GM12878 (cell line): ENCODE measurements at regions not wholly inside any gene's neighbourhood (a gene's known extent, or its start where the extent isn't known, plus 50 kb on each side); places are given as distances from the start of the nearest gene placed in this dataset.

ENCODE experiments used
- ATAC-seq: fragments of 200-7000 bp; cut with Tn5 transposase; 3 replicates; pipeline ENCODE4 v1.9.1; 2020; ENCODE audit warnings: mild to moderate bottlenecking, moderate library complexity
- BruUV-seq: library from RNA; stranded (reverse); fragments of 400-500 nt; replicated peaks from 2 replicates; lab custom pipeline; 2021; lab: Mats Ljungman, UMichigan
- CTCF ChIA-PET: fragments of 300-600 bp; sonication (Branson Sonifier 250); formaldehyde crosslinking; extraction: SDS; loops from one replicate; lab custom pipeline; 2021; ENCODE audit warnings: inconsistent platforms; lab: Yijun Ruan, JAX
- POLR2A ChIA-PET: fragments of 350-600 bp; formaldehyde crosslinking; extraction: SDS; loops from one replicate; lab custom pipeline; 2021; ENCODE audit warnings: inconsistent platforms; lab: Charles Lee
- RAD21 ChIA-PET: fragments of 300-600 bp; sonication (Branson Sonifier 250); formaldehyde crosslinking; loops from one replicate; lab custom pipeline; 2023; ENCODE audit warnings: antibody characterized with exemption; ENCODE audit not compliant: unreplicated experiment; lab: Charles Lee
- SMC1A ChIA-PET: fragments of 300-600 bp; sonication (Branson Sonifier 250); formaldehyde crosslinking; loops from one replicate; lab custom pipeline; 2023; ENCODE audit not compliant: unreplicated experiment, uncharacterized antibody; lab: Charles Lee
- DNase-seq: peaks from one replicate; pipeline ENCODE4 v3.0.0-alpha.2; 2011; ENCODE audit warnings: low read depth, low spot score
- FAIRE-seq: peaks from 3 replicates; lab custom pipeline; 2011; peaks lifted over from hg19 to GRCh38; lab: Jason Lieb, UNC
- H2AFZ ChIP-seq: 2 replicates; pipeline ENCODE4 v1.6.0; 2011; ENCODE audit warnings: low read depth, low read length, control low read depth; ENCODE audit not compliant: control insufficient read depth
- H3K27ac ChIP-seq: 2 replicates; pipeline ENCODE4 v1.5.1; 2011; ENCODE audit warnings: control low read depth; ENCODE audit not compliant: control insufficient read depth, insufficient read depth
- H3K27me3 ChIP-seq, 2 experiments: replicated peaks in 1 of 2; 2 replicates each; pipeline versions ENCODE4 v1.6.0 to v1.6.1; 2011; ENCODE audit warnings: low read length in 1 of 2; ENCODE audit not compliant: control insufficient read depth in 2 of 2, insufficient read depth in 2 of 2
- H3K36me3 ChIP-seq, 2 experiments: 2 replicates each; pipeline ENCODE4 v1.5.1; 2011; ENCODE audit warnings: low read length in 1 of 2; ENCODE audit not compliant: control insufficient read depth in 2 of 2, insufficient read depth in 2 of 2
- H3K4me1 ChIP-seq: 2 replicates; pipeline ENCODE4 v1.6.1; 2011; ENCODE audit warnings: mild to moderate bottlenecking, low read length, moderate library complexity, mixed read lengths; ENCODE audit not compliant: control insufficient read depth, insufficient read depth
- H3K4me2 ChIP-seq: 2 replicates; pipeline ENCODE4 v1.6.0; 2011; ENCODE audit warnings: control low read depth; ENCODE audit not compliant: control insufficient read depth, insufficient read depth
- H3K4me3 ChIP-seq: fragments of 200-600 bp; sonication (generic); 2 replicates; pipeline ENCODE4 v1.5.1; 2016
- H3K79me2 ChIP-seq: 2 replicates; pipeline ENCODE4 v1.6.0; 2011; ENCODE audit warnings: low read length; ENCODE audit not compliant: control insufficient read depth, insufficient read depth
- H3K9ac ChIP-seq: 2 replicates; pipeline ENCODE4 v1.8.0; 2011; ENCODE audit warnings: low read length, control low read depth, mixed read lengths; ENCODE audit not compliant: control insufficient read depth, insufficient read depth
- H3K9me3 ChIP-seq: replicated peaks from 3 replicates; pipeline ENCODE4 v1.5.1; 2011; ENCODE audit warnings: mild to moderate bottlenecking, low read length; ENCODE audit not compliant: control insufficient read depth, insufficient read depth
- H4K20me1 ChIP-seq: 2 replicates; pipeline ENCODE4 v1.6.0; 2011; ENCODE audit not compliant: control insufficient read depth, insufficient read depth
- JUNB ChIP-seq: IDR thresholded peaks from 2 replicates; pipeline ENCODE4 v1.6.1; 2016; ENCODE audit warnings: antibody characterized with exemption, mild to moderate bottlenecking
- JUND ChIP-seq: IDR thresholded peaks from 2 replicates; pipeline ENCODE4 v1.6.1; 2012; ENCODE audit warnings: low read depth, mild to moderate bottlenecking, low read length, improper control_type of control experiment, moderate library complexity
- KDM1A ChIP-seq: fragments of 200-600 bp; sonication (generic); IDR thresholded peaks from 2 replicates; pipeline ENCODE4 v1.6.1; 2016; ENCODE audit warnings: borderline replicate concordance
- NFYB ChIP-seq: IDR thresholded peaks from 2 replicates; pipeline ENCODE4 v1.6.1; 2011; ENCODE audit warnings: low read depth, mild to moderate bottlenecking, low read length, improper control_type of control experiment, moderate library complexity; ENCODE audit not compliant: insufficient read depth
- TAF1 ChIP-seq: IDR thresholded peaks from 2 replicates; pipeline ENCODE4 v1.6.1; 2011; ENCODE audit warnings: mild to moderate bottlenecking, low read depth, low read length, borderline replicate concordance
- WGBS: methylation state at CpG from one replicate; pipeline ENCODE4 v1.1.6; 2016; ENCODE audit warnings: low lambda C conversion rate; ENCODE audit not compliant: insufficient replicate concordance, insufficient coverage; ENCODE audit errors: missing lambda C conversion rate; 5-methylcytosine and 5-hydroxymethylcytosine counted together
- in situ Hi-C: fragments of 300-500 bp; cut with MboI; formaldehyde crosslinking; loops from 9 replicates; pipeline ENCODE4 v1.14.3; 2018; ENCODE audit warnings: mixed read lengths
- intact Hi-C: fragments of 100-400 bp; cut with micrococcal nuclease; formaldehyde crosslinking; loops from one replicate; pipeline ENCODE4 v1.14.2; 2022; ENCODE audit not compliant: unreplicated experiment
- TF ChIP-seq, protein P1 (sequence below): IDR thresholded peaks from 2 replicates; pipeline ENCODE4 v1.6.1; 2012; ENCODE audit warnings: mild to moderate bottlenecking, low read depth, low read length
- TF ChIP-seq, protein P2 (sequence below): fragments of 150-350 bp; IDR thresholded peaks from 2 replicates; pipeline ENCODE4 v1.6.1; 2016; ENCODE audit warnings: low read depth, low read length

DNA sequence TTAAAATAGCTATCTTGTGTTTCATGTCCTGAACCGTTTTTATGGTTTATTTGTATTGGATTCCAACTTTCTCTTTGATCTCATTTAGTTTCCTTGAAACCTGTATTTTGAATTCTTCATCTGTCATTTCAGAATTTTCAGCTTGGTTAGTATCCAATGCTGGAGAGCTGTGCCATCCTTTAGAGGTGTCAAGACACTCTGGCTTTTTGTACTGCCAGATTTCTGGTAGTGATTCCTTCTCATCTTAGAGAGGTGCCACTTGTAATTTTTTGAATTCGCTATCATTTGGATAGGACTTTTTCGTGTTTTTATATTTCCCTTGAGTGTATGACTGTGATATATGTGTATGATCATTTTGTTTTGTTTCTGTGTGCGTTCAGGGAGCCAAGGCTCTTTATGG lies 591.4 kb downstream of the ADCYAP1 start:
- intact Hi-C loops, result no loop called here

More for the DNA sequence above, 591.4 kb downstream of the ADCYAP1 start:
- Histone ChIP-seq H3K27ac (no peak overlapping the region), H2AFZ (no peak overlapping the region), H3K79me2 (no peaks in the 10 kb centered on the region), H3K4me1 (no peaks in the 10 kb centered on the region), H4K20me1 (no peaks in the 10 kb centered on the region), H3K36me3 (no peaks in the 10 kb centered on the region), H3K27me3 (no peaks in the 10 kb centered on the region; a peak in 1 of 4 replicates), H3K4me2 (no peak overlapping the region), H3K9ac (no peak overlapping the region), H3K4me3 (no peak overlapping the region), H3K9me3 (no peaks in the 10 kb centered on the region; the same call in 1 of the 3 replicates)
- in situ Hi-C loops, result loop anchor here (25.0 kb wide), 1 partner anchor 634 kb away; no protein-coding TSS in a partner anchor
- ChIA-PET CTCF (interaction anchor here (0.6 kb wide), 1 partner anchor 30 kb away, joined by 3 read pairs; no protein-coding TSS in a partner anchor), POLR2A (no interaction called here), RAD21 (no interaction called here), SMC1A (no interaction called here)
- no peak for FAIRE-seq
- 8% methylated on average over 4 of the region's 4 CpGs for WGBS
- TF ChIP-seq, protein P1, sequence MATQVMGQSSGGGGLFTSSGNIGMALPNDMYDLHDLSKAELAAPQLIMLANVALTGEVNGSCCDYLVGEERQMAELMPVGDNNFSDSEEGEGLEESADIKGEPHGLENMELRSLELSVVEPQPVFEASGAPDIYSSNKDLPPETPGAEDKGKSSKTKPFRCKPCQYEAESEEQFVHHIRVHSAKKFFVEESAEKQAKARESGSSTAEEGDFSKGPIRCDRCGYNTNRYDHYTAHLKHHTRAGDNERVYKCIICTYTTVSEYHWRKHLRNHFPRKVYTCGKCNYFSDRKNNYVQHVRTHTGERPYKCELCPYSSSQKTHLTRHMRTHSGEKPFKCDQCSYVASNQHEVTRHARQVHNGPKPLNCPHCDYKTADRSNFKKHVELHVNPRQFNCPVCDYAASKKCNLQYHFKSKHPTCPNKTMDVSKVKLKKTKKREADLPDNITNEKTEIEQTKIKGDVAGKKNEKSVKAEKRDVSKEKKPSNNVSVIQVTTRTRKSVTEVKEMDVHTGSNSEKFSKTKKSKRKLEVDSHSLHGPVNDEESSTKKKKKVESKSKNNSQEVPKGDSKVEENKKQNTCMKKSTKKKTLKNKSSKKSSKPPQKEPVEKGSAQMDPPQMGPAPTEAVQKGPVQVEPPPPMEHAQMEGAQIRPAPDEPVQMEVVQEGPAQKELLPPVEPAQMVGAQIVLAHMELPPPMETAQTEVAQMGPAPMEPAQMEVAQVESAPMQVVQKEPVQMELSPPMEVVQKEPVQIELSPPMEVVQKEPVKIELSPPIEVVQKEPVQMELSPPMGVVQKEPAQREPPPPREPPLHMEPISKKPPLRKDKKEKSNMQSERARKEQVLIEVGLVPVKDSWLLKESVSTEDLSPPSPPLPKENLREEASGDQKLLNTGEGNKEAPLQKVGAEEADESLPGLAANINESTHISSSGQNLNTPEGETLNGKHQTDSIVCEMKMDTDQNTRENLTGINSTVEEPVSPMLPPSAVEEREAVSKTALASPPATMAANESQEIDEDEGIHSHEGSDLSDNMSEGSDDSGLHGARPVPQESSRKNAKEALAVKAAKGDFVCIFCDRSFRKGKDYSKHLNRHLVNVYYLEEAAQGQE, result no peak
- no peak for TF ChIP-seq JUNB
- no peak for TF ChIP-seq KDM1A
- no peak for TF ChIP-seq NFYB
- no peak for TF ChIP-seq JUND
- TF ChIP-seq TAF1, result no peak
- TF ChIP-seq, protein P2, sequence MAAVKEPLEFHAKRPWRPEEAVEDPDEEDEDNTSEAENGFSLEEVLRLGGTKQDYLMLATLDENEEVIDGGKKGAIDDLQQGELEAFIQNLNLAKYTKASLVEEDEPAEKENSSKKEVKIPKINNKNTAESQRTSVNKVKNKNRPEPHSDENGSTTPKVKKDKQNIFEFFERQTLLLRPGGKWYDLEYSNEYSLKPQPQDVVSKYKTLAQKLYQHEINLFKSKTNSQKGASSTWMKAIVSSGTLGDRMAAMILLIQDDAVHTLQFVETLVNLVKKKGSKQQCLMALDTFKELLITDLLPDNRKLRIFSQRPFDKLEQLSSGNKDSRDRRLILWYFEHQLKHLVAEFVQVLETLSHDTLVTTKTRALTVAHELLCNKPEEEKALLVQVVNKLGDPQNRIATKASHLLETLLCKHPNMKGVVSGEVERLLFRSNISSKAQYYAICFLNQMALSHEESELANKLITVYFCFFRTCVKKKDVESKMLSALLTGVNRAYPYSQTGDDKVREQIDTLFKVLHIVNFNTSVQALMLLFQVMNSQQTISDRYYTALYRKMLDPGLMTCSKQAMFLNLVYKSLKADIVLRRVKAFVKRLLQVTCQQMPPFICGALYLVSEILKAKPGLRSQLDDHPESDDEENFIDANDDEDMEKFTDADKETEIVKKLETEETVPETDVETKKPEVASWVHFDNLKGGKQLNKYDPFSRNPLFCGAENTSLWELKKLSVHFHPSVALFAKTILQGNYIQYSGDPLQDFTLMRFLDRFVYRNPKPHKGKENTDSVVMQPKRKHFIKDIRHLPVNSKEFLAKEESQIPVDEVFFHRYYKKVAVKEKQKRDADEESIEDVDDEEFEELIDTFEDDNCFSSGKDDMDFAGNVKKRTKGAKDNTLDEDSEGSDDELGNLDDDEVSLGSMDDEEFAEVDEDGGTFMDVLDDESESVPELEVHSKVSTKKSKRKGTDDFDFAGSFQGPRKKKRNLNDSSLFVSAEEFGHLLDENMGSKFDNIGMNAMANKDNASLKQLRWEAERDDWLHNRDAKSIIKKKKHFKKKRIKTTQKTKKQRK, result no peak
- DNase-seq, result no peak
- no TSS peak for BruUV-seq
- ATAC-seq, result no peak
